ENCODE measurements at regions not wholly inside any gene's neighbourhood (a gene's known extent, or its start where the extent isn't known, plus 50 kb on each side); places are given as distances from the start of the nearest gene placed in this dataset.

DNA sequence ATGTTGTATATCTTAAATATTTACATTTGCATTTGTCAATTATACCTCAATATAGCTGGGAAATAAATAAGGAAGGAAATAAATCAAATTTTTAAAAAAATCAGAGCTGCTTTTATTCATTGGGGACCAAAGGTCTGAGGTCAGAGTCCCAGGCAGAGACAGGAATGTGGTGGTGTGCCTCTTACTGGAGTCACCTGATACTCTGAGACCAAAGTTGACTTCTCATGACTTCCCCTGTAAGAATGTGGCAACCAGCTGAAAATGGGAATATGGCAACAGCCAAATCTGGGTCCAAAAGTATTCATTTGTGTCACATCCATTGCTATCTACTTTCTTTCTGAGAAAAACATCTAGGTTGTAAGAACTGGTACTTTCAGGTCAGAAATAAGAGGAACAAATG, 496.6 kb upstream of the TMPO start:
- no peak for TF ChIP-seq FOXK2 (IDR thresholded peaks at IDR 0.05)
- no peak for TF ChIP-seq TARDBP (IDR thresholded peaks at IDR 0.05)
- no peak for TF ChIP-seq HDGF (IDR thresholded peaks at IDR 0.05; ENCODE audit: borderline replicate concordance)
- TF ChIP-seq CTBP1 (IDR thresholded peaks at IDR 0.05; ENCODE audit: borderline replicate concordance) = no peak
- no peak for TF ChIP-seq FOXM1 (IDR thresholded peaks at IDR 0.05; ENCODE audit: borderline replicate concordance)
- TF ChIP-seq FOXA1 (IDR thresholded peaks at IDR 0.05) = no peak
- no peak for TF ChIP-seq BHLHE40 (IDR thresholded peaks at IDR 0.05; ENCODE audit: borderline replicate concordance)
- no peak for TF ChIP-seq NFRKB (IDR thresholded peaks at IDR 0.05)
- no peak for TF ChIP-seq SP1 (IDR thresholded peaks at IDR 0.05)
- DNase-seq (ENCODE audit: extremely low spot score) = no peak
- ChIA-PET POLR2A (no interaction called here), CTCF (no interaction called here)

DNA sequence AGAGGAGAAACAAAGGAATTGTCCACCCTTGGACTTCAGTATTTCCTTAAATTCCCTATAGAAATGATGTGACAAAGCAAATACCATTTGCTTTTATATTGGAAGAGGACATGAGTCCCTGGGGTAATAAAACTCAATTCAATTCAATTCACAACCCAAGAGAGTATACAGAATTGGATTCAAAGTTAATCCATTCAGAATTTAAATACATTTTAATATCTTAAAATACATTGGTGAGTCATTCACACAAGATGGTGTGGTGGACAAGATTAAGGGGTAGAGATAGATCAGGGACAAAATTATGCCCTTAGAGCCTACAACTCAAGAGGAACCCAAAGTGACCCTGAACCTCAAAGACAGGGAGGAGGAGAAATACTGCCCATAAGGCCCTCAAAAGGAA, 495.0 kb upstream of the TMPO start:
- POLR2A ChIA-PET = no interaction called here
- DNase-seq (ENCODE audit: extremely low spot score) = no peak
- TF ChIP-seq CTBP1 (IDR thresholded peaks at IDR 0.05; ENCODE audit: borderline replicate concordance) (no peak), ZNF384 (IDR thresholded peaks at IDR 0.05) (no peak), FOXK2 (IDR thresholded peaks at IDR 0.05) (no peak), ARNT (IDR thresholded peaks at IDR 0.05) (no peak), HDGF (IDR thresholded peaks at IDR 0.05; ENCODE audit: borderline replicate concordance) (no peak), LEF1 (IDR thresholded peaks at IDR 0.05; ENCODE audit: borderline replicate concordance) (no peak), TARDBP (IDR thresholded peaks at IDR 0.05) (no peak)
- TF ChIP-seq, protein P1, sequence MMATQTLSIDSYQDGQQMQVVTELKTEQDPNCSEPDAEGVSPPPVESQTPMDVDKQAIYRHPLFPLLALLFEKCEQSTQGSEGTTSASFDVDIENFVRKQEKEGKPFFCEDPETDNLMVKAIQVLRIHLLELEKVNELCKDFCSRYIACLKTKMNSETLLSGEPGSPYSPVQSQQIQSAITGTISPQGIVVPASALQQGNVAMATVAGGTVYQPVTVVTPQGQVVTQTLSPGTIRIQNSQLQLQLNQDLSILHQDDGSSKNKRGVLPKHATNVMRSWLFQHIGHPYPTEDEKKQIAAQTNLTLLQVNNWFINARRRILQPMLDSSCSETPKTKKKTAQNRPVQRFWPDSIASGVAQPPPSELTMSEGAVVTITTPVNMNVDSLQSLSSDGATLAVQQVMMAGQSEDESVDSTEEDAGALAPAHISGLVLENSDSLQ (IDR thresholded peaks at IDR 0.05) = no peak
- CTCF ChIA-PET = no interaction called here

DNA sequence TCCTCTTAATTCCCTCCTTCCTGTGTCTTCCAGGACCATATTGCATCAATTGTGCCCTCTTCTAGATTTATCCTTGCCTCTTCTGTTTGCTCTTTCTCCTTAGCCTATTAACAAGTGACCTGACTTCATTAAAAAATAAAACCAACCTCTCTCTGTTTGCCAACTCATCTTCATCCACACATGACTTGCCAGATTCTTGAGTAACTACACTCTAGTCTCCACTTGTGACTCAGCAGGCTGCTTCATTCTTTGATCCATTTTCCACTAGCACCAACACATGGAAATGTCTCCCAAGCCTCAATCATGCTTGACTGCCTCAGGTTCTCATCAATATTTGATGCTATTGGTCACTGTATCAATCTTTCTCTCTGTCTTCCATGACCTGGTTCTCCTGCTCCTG, 492.4 kb upstream of the TMPO start:
- DNase-seq (ENCODE audit: extremely low spot score) = no peak
- ChIA-PET CTCF (no interaction called here), POLR2A (no interaction called here)
- TF ChIP-seq CTBP1 (IDR thresholded peaks at IDR 0.05; ENCODE audit: borderline replicate concordance) = no peak
- TF ChIP-seq ELF4 (IDR thresholded peaks at IDR 0.05) = no peak
- no peak for TF ChIP-seq HDGF (IDR thresholded peaks at IDR 0.05; ENCODE audit: borderline replicate concordance)
- no peak for TF ChIP-seq FOXM1 (IDR thresholded peaks at IDR 0.05; ENCODE audit: borderline replicate concordance)
- no peak for TF ChIP-seq ARNT (IDR thresholded peaks at IDR 0.05)
- no peak for TF ChIP-seq TARDBP (IDR thresholded peaks at IDR 0.05)
- TF ChIP-seq, protein P1 (IDR thresholded peaks at IDR 0.05) = no peak
- no peak for TF ChIP-seq LEF1 (IDR thresholded peaks at IDR 0.05; ENCODE audit: borderline replicate concordance)
- no peak for TF ChIP-seq L3MBTL2 (conservative IDR thresholded peaks at IDR 0.05)
- no peak for TF ChIP-seq FOXK2 (IDR thresholded peaks at IDR 0.05)
- no peak for TF ChIP-seq ZNF384 (IDR thresholded peaks at IDR 0.05)
- TF ChIP-seq BHLHE40 (IDR thresholded peaks at IDR 0.05; ENCODE audit: borderline replicate concordance) = no peak
- no peak for TF ChIP-seq SP1 (IDR thresholded peaks at IDR 0.05)
- no peak for TF ChIP-seq NFRKB (IDR thresholded peaks at IDR 0.05)

DNA sequence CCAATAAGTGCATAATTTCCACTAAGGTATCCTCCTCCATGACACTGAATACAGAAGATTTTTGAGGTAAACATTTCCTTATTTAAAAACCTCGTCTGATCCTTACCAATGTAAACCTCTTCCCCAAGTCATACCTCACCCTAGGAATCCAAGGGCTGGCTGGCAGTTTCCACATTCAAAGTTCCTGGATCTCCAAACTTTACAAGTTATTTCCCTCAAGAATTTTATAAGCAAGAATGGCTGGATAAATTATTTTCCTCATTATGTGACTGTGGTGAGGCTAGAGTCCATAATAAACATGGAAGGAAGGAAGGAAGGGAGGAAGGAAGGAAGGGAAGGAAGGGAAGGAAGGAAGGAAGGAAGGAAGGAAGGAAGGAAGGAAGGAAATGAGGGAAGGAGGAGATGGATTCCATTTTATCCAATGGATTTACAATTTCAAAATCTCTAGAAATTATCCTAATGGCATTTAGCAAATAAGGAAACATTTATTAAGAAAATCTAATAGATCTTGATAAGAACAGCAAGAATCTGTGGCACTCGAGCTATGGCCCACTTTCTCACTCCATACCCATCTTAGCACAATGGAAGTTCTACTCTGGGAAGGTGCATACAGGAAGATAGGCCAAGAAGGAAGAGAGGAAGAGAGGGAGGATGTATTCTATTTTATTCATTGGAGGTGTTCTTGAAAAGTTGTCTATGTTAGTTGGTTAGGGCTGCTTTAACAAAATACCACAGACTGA, 477.8 kb upstream of the TMPO start:
- ChIA-PET CTCF (no interaction called here), POLR2A (no interaction called here)
- TF ChIP-seq, protein P1 (IDR thresholded peaks at IDR 0.05) = no peak
- no peak for TF ChIP-seq ELF4 (IDR thresholded peaks at IDR 0.05)
- no peak for TF ChIP-seq TARDBP (IDR thresholded peaks at IDR 0.05)
- no peak for TF ChIP-seq LEF1 (IDR thresholded peaks at IDR 0.05; ENCODE audit: borderline replicate concordance)
- TF ChIP-seq L3MBTL2 (conservative IDR thresholded peaks at IDR 0.05) = no peak
- TF ChIP-seq ARNT (IDR thresholded peaks at IDR 0.05) = no peak
- no peak for TF ChIP-seq SUZ12 (IDR thresholded peaks at IDR 0.05)
- TF ChIP-seq BHLHE40 (IDR thresholded peaks at IDR 0.05; ENCODE audit: borderline replicate concordance) = no peak
- TF ChIP-seq HDGF (IDR thresholded peaks at IDR 0.05; ENCODE audit: borderline replicate concordance) = no peak
- no peak for TF ChIP-seq FOXM1 (IDR thresholded peaks at IDR 0.05; ENCODE audit: borderline replicate concordance)
- TF ChIP-seq CTBP1 (IDR thresholded peaks at IDR 0.05; ENCODE audit: borderline replicate concordance) = no peak
- no peak for TF ChIP-seq ZNF384 (IDR thresholded peaks at IDR 0.05)
- TF ChIP-seq FOXK2 (IDR thresholded peaks at IDR 0.05) = no peak
- no peak for TF ChIP-seq SP1 (IDR thresholded peaks at IDR 0.05)
- DNase-seq (ENCODE audit: extremely low spot score) = no peak

DNA sequence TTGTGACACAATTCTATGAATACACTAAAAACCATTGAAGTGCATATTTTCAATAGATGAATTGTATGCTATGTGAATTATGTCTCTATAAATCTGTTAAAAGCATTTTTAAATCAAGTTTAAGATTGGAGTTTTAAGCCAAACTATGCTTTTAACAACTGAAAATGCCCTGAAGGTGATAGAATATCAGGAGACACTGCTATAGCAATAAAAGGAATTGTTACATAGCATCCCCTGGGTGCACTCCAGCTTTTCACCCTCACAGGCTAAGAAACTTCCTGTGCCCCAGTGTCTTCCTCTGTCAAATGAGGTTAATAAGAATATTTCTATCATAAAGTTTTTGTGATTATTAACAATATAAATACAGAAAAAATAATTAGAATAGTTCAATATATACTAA, 472.7 kb upstream of the TMPO start:
- no peak for DNase-seq (ENCODE audit: extremely low spot score)
- CTCF ChIA-PET = no interaction called here
- no peak for TF ChIP-seq FOXM1 (IDR thresholded peaks at IDR 0.05; ENCODE audit: borderline replicate concordance)
- TF ChIP-seq SUZ12 (IDR thresholded peaks at IDR 0.05) = no peak
- no peak for TF ChIP-seq FOXA1 (IDR thresholded peaks at IDR 0.05)
- no peak for TF ChIP-seq LEF1 (IDR thresholded peaks at IDR 0.05; ENCODE audit: borderline replicate concordance)
- no peak for TF ChIP-seq TARDBP (IDR thresholded peaks at IDR 0.05)
- TF ChIP-seq FOXK2 (IDR thresholded peaks at IDR 0.05) = no peak
- TF ChIP-seq CTBP1 (IDR thresholded peaks at IDR 0.05; ENCODE audit: borderline replicate concordance) = no peak
- TF ChIP-seq ARNT (IDR thresholded peaks at IDR 0.05) = no peak
- no peak for TF ChIP-seq HDGF (IDR thresholded peaks at IDR 0.05; ENCODE audit: borderline replicate concordance)
- TF ChIP-seq SP1 (IDR thresholded peaks at IDR 0.05) = no peak
- TF ChIP-seq L3MBTL2 (conservative IDR thresholded peaks at IDR 0.05) = no peak
- TF ChIP-seq NFRKB (IDR thresholded peaks at IDR 0.05) = no peak
- no peak for TF ChIP-seq BHLHE40 (IDR thresholded peaks at IDR 0.05; ENCODE audit: borderline replicate concordance)
- no peak for TF ChIP-seq ZNF384 (IDR thresholded peaks at IDR 0.05)
- TF ChIP-seq ELF4 (IDR thresholded peaks at IDR 0.05) = no peak
- TF ChIP-seq, protein P1 (IDR thresholded peaks at IDR 0.05) = no peak
- POLR2A ChIA-PET = no interaction called here
